ENCODE measurements at regions not wholly inside any gene's neighbourhood (a gene's known extent, or its start where the extent isn't known, plus 50 kb on each side); places are given as distances from the start of the nearest gene placed in this dataset.

- no peak for TF ChIP-seq POLR2A (IDR thresholded peaks at IDR 0.05)
- TF ChIP-seq CTCF (IDR thresholded peaks at IDR 0.05 in 4 of 5, conservative IDR thresholded peaks at IDR 0.05 in 1 of 5): no peak
Measured at GRCh38 chr1:240030236-240030635, 61.4 kb upstream of the FMN2 start.

All from gastrocnemius medialis (tissue), 4 donors.